HAP-1 (cell line): ENCODE measurements at regions not wholly inside any gene's neighbourhood (a gene's known extent, or its start where the extent isn't known, plus 50 kb on each side); places are given as distances from the start of the nearest gene placed in this dataset.

Experiments
- DNase-seq, 2 experiments: peaks; one replicate each; pipeline ENCODE4 v3.0.0-alpha.2; 2016 to 2020; ENCODE audit warnings: low spot score in 2 of 2
- H3K27me3 ChIP-seq: fragments of 250-450 bp; sonication (Bioruptor Pico); 2 replicates; pipeline ENCODE4 v1.5.1; 2020; ENCODE audit warnings: low read depth, mild to moderate bottlenecking, moderate library complexity
- H3K36me3 ChIP-seq: fragments of 250-450 bp; sonication (Bioruptor Pico); replicated peaks from 2 replicates; pipeline ENCODE4 v1.5.1; 2020; ENCODE audit warnings: mild to moderate bottlenecking
- H3K4me1 ChIP-seq: fragments of 250-450 bp; sonication (Bioruptor Pico); 2 replicates; pipeline ENCODE4 v1.5.1; 2020; ENCODE audit warnings: mild to moderate bottlenecking
- H3K4me3 ChIP-seq: fragments of 250-450 bp; sonication (Bioruptor Pico); 2 replicates; pipeline ENCODE4 v1.5.1; 2020; ENCODE audit warnings: mild to moderate bottlenecking, moderate library complexity
- H3K9me3 ChIP-seq: fragments of 250-450 bp; sonication (Bioruptor Pico); 2 replicates; pipeline ENCODE4 v1.5.1; 2020; ENCODE audit warnings: mild to moderate bottlenecking, moderate library complexity
- in situ Hi-C: fragments of 300-500 bp; cut with MboI; formaldehyde crosslinking; loops from 3 replicates; pipeline ENCODE4 v1.14.3; 2020; ENCODE audit warnings: low sequenced_read_pairs, inconsistent platforms, mixed read lengths

DNA sequence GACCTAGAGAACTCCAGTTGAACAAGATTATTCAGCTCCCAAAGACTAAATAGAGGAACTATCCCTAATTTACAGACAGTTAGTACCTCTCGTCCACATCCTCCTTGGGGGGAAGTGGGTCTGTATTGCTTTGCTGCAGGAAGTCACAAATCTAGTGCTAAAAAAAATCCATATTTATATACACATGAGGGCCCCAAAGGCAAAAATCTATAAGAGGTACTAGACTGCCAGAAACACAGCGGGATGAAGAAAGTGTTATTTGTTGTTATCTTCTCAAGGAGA, 190.1 kb downstream of the TTC8 start:
- Histone ChIP-seq H3K9me3 (no peaks in the 10 kb centered on the region), H3K4me1 (no peaks in the 10 kb centered on the region), H3K4me3 (no peak overlapping the region), H3K27me3 (no peaks in the 10 kb centered on the region), H3K36me3 (no peaks in the 10 kb centered on the region)
- in situ Hi-C loops = loop anchor here (10.0 kb wide), 1 partner anchor 350 kb away; no protein-coding TSS in a partner anchor
- no peak for DNase-seq

GRCh38 chr14:89015016-89015415, 190.6 kb downstream of the TTC8 start:
- H3K4me1 ChIP-seq = no peaks in the 10 kb centered on the region
- H3K9me3 ChIP-seq = no peaks in the 10 kb centered on the region
- DNase-seq = no peak
- in situ Hi-C loops = loop anchor here (10.0 kb wide), 1 partner anchor 350 kb away; no protein-coding TSS in a partner anchor
- H3K27me3 ChIP-seq = no peaks in the 10 kb centered on the region
- no peaks in the 10 kb centered on the region for H3K36me3 ChIP-seq
- H3K4me3 ChIP-seq = no peak overlapping the region

- in situ Hi-C loops = loop anchor here (10.0 kb wide), 1 partner anchor 353 kb away; no protein-coding TSS in a partner anchor
- no peaks in the 10 kb centered on the region for H3K36me3 ChIP-seq
- H3K4me1 ChIP-seq = no peaks in the 10 kb centered on the region
- no peaks in the 10 kb centered on the region for H3K9me3 ChIP-seq
- no peak for DNase-seq
- H3K4me3 ChIP-seq = no peak overlapping the region
- no peaks in the 10 kb centered on the region for H3K27me3 ChIP-seq
Observed at GRCh38 chr14:89017417-89017816, 193.0 kb downstream of the TTC8 start.

DNA sequence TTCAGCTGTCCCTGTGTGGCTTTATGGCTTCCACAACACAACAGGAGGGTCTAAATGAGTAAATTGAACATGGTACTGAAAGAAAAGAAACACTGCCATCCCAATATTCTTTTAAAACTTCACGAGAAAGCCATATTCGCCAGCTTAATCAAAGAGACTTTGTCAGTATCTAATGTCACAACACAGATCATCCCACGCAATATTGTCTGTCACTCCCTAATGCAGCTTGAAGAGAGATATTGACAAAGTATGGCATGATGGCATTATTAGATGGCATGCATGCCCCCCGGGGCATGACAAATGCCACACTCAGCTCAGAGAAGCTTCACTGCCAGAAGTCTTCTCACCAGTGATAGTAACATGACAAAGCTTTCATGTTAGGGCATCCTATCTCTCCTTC, 197.8 kb downstream of the TTC8 start:
- DNase-seq = no peak
- in situ Hi-C loops = no loop called here
- Histone ChIP-seq H3K36me3 (no peaks in the 10 kb centered on the region), H3K9me3 (no peaks in the 10 kb centered on the region), H3K4me1 (no peaks in the 10 kb centered on the region), H3K4me3 (no peak overlapping the region), H3K27me3 (no peaks in the 10 kb centered on the region)

- H3K27me3 ChIP-seq = no peaks in the 10 kb centered on the region
Observed at GRCh38 chr14:89024691-89025090, 200.2 kb downstream of the TTC8 start.

DNA sequence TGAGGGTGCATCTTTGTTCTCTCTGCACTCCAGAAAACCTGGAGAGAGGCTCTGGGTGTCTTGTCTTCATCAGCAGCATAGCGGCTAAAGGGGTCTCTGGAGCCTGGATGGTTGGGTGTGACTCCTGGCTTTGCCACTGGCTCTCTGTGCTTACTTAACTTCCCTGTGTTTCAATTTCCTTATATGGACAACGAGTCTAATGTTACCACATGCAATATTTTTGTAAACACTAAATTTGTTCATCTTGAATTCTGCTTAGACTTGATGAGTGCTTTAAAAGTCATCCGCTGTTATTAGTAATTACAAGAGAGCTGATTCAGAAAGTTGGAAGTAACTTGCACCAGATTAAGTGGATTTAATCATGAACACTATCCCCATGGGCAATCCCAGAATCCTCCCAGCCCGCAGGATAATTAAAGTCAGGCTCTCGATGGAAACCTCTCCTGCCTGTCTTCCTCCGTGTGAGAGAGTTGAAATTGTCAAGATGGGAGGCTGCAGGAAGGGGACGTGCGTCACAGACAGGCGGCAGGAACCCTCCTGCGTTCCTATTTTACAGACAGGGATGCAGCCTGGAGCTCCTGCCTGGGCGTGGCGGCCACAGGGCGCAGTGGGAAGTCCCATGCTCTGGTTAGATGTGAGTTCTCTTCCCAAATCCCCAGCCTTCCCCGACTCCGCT, 201.2 kb downstream of the TTC8 start:
- in situ Hi-C loops = loop anchor here (25.0 kb wide), 1 partner anchor 1212 kb away; no protein-coding TSS in a partner anchor
- DNase-seq = no peak

More at GRCh38 chr14:89024691-89025090, 200.2 kb downstream of the TTC8 start:
- Histone ChIP-seq H3K4me3 (no peak overlapping the region), H3K4me1 (peaks cover 3% of the 10 kb centered on the region), H3K36me3 (no peaks in the 10 kb centered on the region), H3K9me3 (no peaks in the 10 kb centered on the region)
- in situ Hi-C loops = loop anchor here (25.0 kb wide), 1 partner anchor 1213 kb away; no protein-coding TSS in a partner anchor
- DNase-seq = no peak

DNA sequence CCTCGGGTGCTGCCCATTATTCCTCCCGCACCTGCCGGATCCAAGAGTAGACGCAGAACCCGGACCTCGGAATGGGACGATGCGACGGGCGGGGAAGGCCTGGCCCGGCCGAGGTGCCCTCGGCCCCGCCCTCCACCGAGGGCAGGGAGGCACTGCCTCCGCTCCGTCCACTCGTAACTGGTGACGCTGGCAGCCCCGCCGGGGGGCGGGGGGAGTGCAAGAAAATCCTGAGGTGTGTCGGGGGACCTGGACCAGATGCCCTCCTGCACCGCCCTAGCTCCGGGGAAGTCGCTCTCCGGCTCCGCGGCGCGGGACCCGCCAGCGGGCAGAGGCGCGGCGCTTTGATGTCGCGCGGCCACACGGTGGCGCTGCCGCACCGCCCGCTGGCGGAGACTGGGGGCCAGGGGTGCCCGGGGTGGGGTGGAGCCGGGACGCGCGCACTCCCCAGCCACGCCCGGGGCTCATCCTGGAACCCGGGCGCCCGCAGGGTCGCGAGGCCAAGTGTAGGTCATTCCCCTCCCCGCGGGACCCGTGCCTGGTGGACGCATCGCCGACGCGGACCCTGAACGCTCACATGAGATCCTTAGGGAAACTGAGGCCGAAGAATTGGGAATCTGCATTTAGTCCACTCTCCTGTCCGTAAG, 202.8 kb downstream of the TTC8 start:
- Histone ChIP-seq H3K36me3 (no peaks in the 10 kb centered on the region), H3K4me1 (peaks cover 3% of the 10 kb centered on the region), H3K4me3 (peak overlapping the region; percentile 45), H3K9me3 (no peaks in the 10 kb centered on the region), H3K27me3 (no peaks in the 10 kb centered on the region)
- peak; percentile 30 to 77 for DNase-seq
- in situ Hi-C loops = loop anchor here (25.0 kb wide), 1 partner anchor 1210 kb away; no protein-coding TSS in a partner anchor

More for the DNA sequence above, 201.2 kb downstream of the TTC8 start:
- no peak overlapping the region for H3K4me3 ChIP-seq
- H3K27me3 ChIP-seq = no peaks in the 10 kb centered on the region
- H3K9me3 ChIP-seq = no peaks in the 10 kb centered on the region
- H3K4me1 ChIP-seq = peaks cover 3% of the 10 kb centered on the region
- H3K36me3 ChIP-seq = no peaks in the 10 kb centered on the region

GRCh38 chr14:89028462-89029134, 204.1 kb downstream of the TTC8 start:
- H3K9me3 ChIP-seq = no peaks in the 10 kb centered on the region
- H3K4me1 ChIP-seq = peaks cover 3% of the 10 kb centered on the region
- in situ Hi-C loops = loop anchor here (25.0 kb wide), 1 partner anchor 1209 kb away; no protein-coding TSS in a partner anchor
- no peaks in the 10 kb centered on the region for H3K36me3 ChIP-seq
- H3K27me3 ChIP-seq = no peaks in the 10 kb centered on the region
- H3K4me3 ChIP-seq = no peak overlapping the region
- DNase-seq = no peak

DNA sequence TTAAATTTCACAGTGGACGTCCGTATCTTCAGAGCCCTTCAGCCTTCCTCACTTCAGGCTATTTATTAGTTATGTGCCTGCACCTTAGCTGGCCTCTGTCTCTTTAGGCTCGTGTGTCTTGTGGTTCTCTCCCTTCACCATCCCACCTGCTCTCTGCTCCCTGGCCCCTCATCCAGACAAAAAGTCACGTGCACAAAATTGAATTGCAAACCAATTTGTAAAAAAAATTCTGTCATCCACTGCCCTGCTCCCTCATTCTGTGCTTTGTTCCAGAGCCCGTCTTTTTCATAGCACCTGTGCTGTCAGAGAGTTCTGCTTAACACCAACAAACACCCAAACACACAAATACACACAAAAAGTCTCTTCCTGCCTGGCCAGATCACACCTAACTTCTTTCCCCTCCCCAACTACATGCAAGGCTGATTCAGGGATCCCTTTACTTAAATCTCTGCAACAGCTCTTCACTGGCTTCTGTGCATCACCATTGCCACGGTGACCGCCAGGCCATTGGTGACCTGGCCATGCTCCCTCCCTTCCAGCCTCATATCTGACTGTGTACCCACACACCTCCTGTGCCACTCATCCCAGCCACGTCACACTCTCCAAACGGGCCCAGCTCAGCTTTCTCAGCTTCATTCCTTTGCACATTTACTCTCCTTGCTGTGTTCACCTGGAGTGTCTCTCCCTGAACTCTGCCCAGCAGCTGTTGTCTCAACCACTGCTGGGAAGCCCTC, 205.7 kb downstream of the TTC8 start:
- H3K27me3 ChIP-seq = no peaks in the 10 kb centered on the region
- no peaks in the 10 kb centered on the region for H3K9me3 ChIP-seq
- H3K4me3 ChIP-seq = no peak overlapping the region
- H3K4me1 ChIP-seq = peaks cover 3% of the 10 kb centered on the region
- DNase-seq = no peak
- H3K36me3 ChIP-seq = no peaks in the 10 kb centered on the region
- in situ Hi-C loops = loop anchor here (25.0 kb wide), 1 partner anchor 1207 kb away; no protein-coding TSS in a partner anchor

DNA sequence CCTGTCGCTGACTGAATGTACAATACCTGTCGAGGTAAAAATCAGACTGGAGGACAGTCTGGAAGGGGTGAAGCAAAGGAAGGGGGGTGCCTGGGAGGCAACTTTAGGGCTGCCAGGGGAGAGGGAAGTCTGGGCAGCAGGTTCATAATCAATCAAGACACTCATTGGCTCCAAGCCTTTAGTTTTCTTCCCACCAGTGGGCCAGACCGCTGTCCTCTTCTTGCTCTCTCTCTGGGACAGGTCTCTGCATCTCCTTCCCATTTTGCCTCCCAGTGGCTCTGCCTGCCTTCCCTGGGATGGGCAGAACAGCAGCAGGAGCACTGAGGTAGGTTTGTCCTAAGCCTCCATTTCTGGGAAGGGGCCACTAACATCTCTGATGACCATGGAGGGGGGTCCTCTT, 206.5 kb downstream of the TTC8 start:
- in situ Hi-C loops = loop anchor here (25.0 kb wide), 1 partner anchor 1206 kb away; no protein-coding TSS in a partner anchor
- DNase-seq = no peak
- no peaks in the 10 kb centered on the region for H3K36me3 ChIP-seq
- peaks cover 3% of the 10 kb centered on the region for H3K4me1 ChIP-seq
- no peak overlapping the region for H3K4me3 ChIP-seq
- H3K9me3 ChIP-seq = no peaks in the 10 kb centered on the region
- H3K27me3 ChIP-seq = no peaks in the 10 kb centered on the region

DNA sequence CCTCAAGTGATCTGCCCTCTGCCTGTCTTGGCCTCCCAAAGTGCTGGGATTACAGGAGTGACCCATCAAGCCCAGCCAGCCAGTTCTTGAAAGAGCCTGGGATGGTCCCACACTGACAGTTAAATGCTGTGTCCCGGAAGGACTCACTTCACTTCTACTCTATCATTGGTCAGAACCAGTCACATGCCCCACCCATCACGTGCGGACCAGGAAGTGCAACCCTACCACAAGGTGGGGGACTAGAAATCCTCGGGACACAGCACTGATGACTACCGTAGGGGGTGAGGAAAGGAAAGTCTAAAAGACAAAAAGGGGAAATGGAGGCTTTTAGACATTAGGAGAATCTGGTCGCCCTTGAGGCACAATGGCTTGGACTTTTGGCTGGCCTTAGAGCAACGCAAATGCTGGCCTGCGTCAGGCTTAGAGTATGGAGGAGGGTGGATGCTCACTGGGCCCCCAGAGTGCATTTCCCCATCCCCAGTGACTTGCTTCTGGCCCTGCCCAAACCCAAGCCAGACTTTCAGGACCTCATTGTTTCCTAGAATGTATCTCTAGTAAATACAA, 207.7 kb downstream of the TTC8 start:
- peaks cover 3% of the 10 kb centered on the region for H3K4me1 ChIP-seq

GRCh38 chr14:89033756-89034155, 209.3 kb downstream of the TTC8 start:
- no peak for DNase-seq
- in situ Hi-C loops = loop anchor here (25.0 kb wide), 1 partner anchor 1204 kb away; no protein-coding TSS in a partner anchor
- Histone ChIP-seq H3K4me1 (no peaks in the 10 kb centered on the region), H3K27me3 (no peaks in the 10 kb centered on the region), H3K4me3 (no peak overlapping the region), H3K36me3 (no peaks in the 10 kb centered on the region), H3K9me3 (no peaks in the 10 kb centered on the region)

More for the DNA sequence above, 207.7 kb downstream of the TTC8 start:
- peak in 1 of 2 experiments; percentile 27 for DNase-seq
- no peak overlapping the region for H3K4me3 ChIP-seq
- in situ Hi-C loops = loop anchor here (25.0 kb wide), 1 partner anchor 1205 kb away; no protein-coding TSS in a partner anchor
- no peaks in the 10 kb centered on the region for H3K27me3 ChIP-seq
- no peaks in the 10 kb centered on the region for H3K36me3 ChIP-seq
- no peaks in the 10 kb centered on the region for H3K9me3 ChIP-seq

- H3K27me3 ChIP-seq = no peaks in the 10 kb centered on the region
- no peak for DNase-seq
- peaks cover 8% of the 10 kb centered on the region for H3K4me1 ChIP-seq
- H3K36me3 ChIP-seq = no peaks in the 10 kb centered on the region
- no peaks in the 10 kb centered on the region for H3K9me3 ChIP-seq
- in situ Hi-C loops = loop anchor here (25.0 kb wide), 1 partner anchor 1201 kb away; no protein-coding TSS in a partner anchor
- no peak overlapping the region for H3K4me3 ChIP-seq
Observed at GRCh38 chr14:89036371-89036770, 211.9 kb downstream of the TTC8 start.
